ENCODE measurements at regions not wholly inside any gene's neighbourhood (a gene's known extent, or its start where the extent isn't known, plus 50 kb on each side); places are given as distances from the start of the nearest gene placed in this dataset.

- in situ Hi-C loops (cut with MboI; ENCODE audit: low sequenced_read_pairs), result no loop called here
These were observed 630.5 kb downstream of the ACTL7B start for GRCh38 chr9:108225149-108225800.

- in situ Hi-C loops (cut with MboI; ENCODE audit: low sequenced_read_pairs), result no loop called here
These were observed 631.1 kb downstream of the ACTL7B start for GRCh38 chr9:108224716-108225115.

GRCh38 chr9:108219664-108220063 lies 636.1 kb downstream of the ACTL7B start:
- in situ Hi-C loops (cut with MboI; ENCODE audit: low sequenced_read_pairs), result no loop called here

GRCh38 chr9:108217431-108218349 lies 638.1 kb downstream of the ACTL7B start:
- in situ Hi-C loops (cut with MboI; ENCODE audit: low sequenced_read_pairs), result no loop called here

- in situ Hi-C loops (cut with MboI; ENCODE audit: low sequenced_read_pairs), result no loop called here
These were observed 642.3 kb downstream of the ACTL7B start for GRCh38 chr9:108213511-108213910.

GRCh38 chr9:108212184-108212583 lies 643.6 kb downstream of the ACTL7B start:
- in situ Hi-C loops (cut with MboI; ENCODE audit: low sequenced_read_pairs), result no loop called here

GRCh38 chr9:108211411-108211955 lies 644.3 kb downstream of the ACTL7B start:
- in situ Hi-C loops (cut with MboI; ENCODE audit: low sequenced_read_pairs), result no loop called here

GRCh38 chr9:108209132-108209685 lies 646.6 kb downstream of the ACTL7B start:
- in situ Hi-C loops (cut with MboI; ENCODE audit: low sequenced_read_pairs), result no loop called here

- in situ Hi-C loops (cut with MboI; ENCODE audit: low sequenced_read_pairs), result no loop called here
These were observed 648.1 kb downstream of the ACTL7B start for GRCh38 chr9:108207561-108208165.

GRCh38 chr9:108205276-108205675 lies 650.5 kb downstream of the ACTL7B start:
- in situ Hi-C loops (cut with MboI; ENCODE audit: low sequenced_read_pairs), result no loop called here

GRCh38 chr9:108197899-108198298 lies 657.9 kb downstream of the ACTL7B start:
- in situ Hi-C loops (cut with MboI; ENCODE audit: low sequenced_read_pairs), result no loop called here

GRCh38 chr9:108197008-108197365 lies 658.8 kb downstream of the ACTL7B start:
- in situ Hi-C loops (cut with MboI; ENCODE audit: low sequenced_read_pairs), result no loop called here

GRCh38 chr9:108196332-108197007 lies 659.3 kb downstream of the ACTL7B start:
- in situ Hi-C loops (cut with MboI; ENCODE audit: low sequenced_read_pairs), result no loop called here

GRCh38 chr9:108194154-108194553 lies 661.6 kb downstream of the ACTL7B start:
- in situ Hi-C loops (cut with MboI; ENCODE audit: low sequenced_read_pairs), result no loop called here

- in situ Hi-C loops (cut with MboI; ENCODE audit: low sequenced_read_pairs), result no loop called here
These were observed 662.6 kb downstream of the ACTL7B start for GRCh38 chr9:108193026-108193710.

GRCh38 chr9:108191065-108191464 lies 664.7 kb downstream of the ACTL7B start:
- in situ Hi-C loops (cut with MboI; ENCODE audit: low sequenced_read_pairs), result no loop called here

GRCh38 chr9:108188976-108189375 lies 666.8 kb downstream of the ACTL7B start:
- in situ Hi-C loops (cut with MboI; ENCODE audit: low sequenced_read_pairs), result no loop called here

GRCh38 chr9:108188482-108188881 lies 667.3 kb downstream of the ACTL7B start:
- in situ Hi-C loops (cut with MboI; ENCODE audit: low sequenced_read_pairs), result no loop called here

GRCh38 chr9:108186642-108187395 lies 669.0 kb downstream of the ACTL7B start:
- in situ Hi-C loops (cut with MboI; ENCODE audit: low sequenced_read_pairs), result no loop called here
